CD4-positive, alpha-beta memory T cell (primary cell): ENCODE measurements at regions not wholly inside any gene's neighbourhood (a gene's known extent, or its start where the extent isn't known, plus 50 kb on each side); places are given as distances from the start of the nearest gene placed in this dataset.

ENCODE experiments used
- CTCF ChIA-PET: fragments of 350-600 bp; sonication (Branson Sonifier 250); formaldehyde crosslinking; loops from one replicate; lab custom pipeline; 2021; ENCODE audit warnings: inconsistent platforms; ENCODE audit not compliant: partially characterized antibody; lab: Charles Lee
- POLR2A ChIA-PET: fragments of 350-600 bp; sonication (Branson Sonifier 250); formaldehyde crosslinking; loops from one replicate; lab custom pipeline; 2021; ENCODE audit not compliant: partially characterized antibody; lab: Charles Lee
- DNase-seq, 5 donors: peaks; one replicate each; pipeline versions ENCODE4 v3.0.0 to v3.0.0-alpha.2; 2020 to 2022; ENCODE audit warnings: mixed read lengths in 1 of 5
- H3K27ac ChIP-seq: one replicate; pipeline ENCODE4 v1.7.0; 2013; ENCODE audit warnings: low read depth, low read length
- H3K27me3 ChIP-seq: 2 replicates; pipeline ENCODE4 v1.7.0; 2013; ENCODE audit warnings: mild to moderate bottlenecking, low read length, moderate library complexity; ENCODE audit not compliant: insufficient read depth
- H3K36me3 ChIP-seq: 2 replicates; pipeline ENCODE4 v1.7.0; 2013; ENCODE audit warnings: mild to moderate bottlenecking, low read length, moderate library complexity; ENCODE audit not compliant: insufficient read depth
- H3K4me1 ChIP-seq: 2 replicates; pipeline ENCODE4 v1.7.0; 2013; ENCODE audit warnings: mild to moderate bottlenecking, low read length, moderate library complexity; ENCODE audit not compliant: insufficient read depth
- H3K4me3 ChIP-seq, 2 donors: one replicate each; pipeline ENCODE4 v1.7.0; 2013; ENCODE audit warnings: low read length in 2 of 2, mild to moderate bottlenecking in 1 of 2
- H3K9me3 ChIP-seq, 2 donors: one replicate each; pipeline ENCODE4 v1.7.0; 2013; ENCODE audit warnings: low read length in 2 of 2, control low read depth in 1 of 2; ENCODE audit not compliant: control insufficient read depth in 1 of 2
- H3K27ac Mint-ChIP-seq, 7 donors: one replicate each; pipeline ENCODE4 v1.8.0; 2020 to 2021; ENCODE audit warnings: mixed read lengths in 7 of 7, mild to moderate bottlenecking in 6 of 7, inconsistent platforms in 3 of 7, moderate library complexity in 3 of 7
- H3K27me3 Mint-ChIP-seq, 2 donors: one replicate each; pipeline ENCODE4 v1.8.0; 2020 to 2021; ENCODE audit warnings: mixed read lengths in 2 of 2
- H3K36me3 Mint-ChIP-seq, 2 donors: one replicate each; pipeline ENCODE4 v1.8.0; 2020 to 2021; ENCODE audit warnings: mixed read lengths in 2 of 2, inconsistent platforms in 1 of 2, mild to moderate bottlenecking in 1 of 2
- H3K4me1 Mint-ChIP-seq, 4 donors: one replicate each; pipeline ENCODE4 v1.8.0; 2020 to 2021; ENCODE audit warnings: mixed read lengths in 4 of 4, mild to moderate bottlenecking in 1 of 4
- H3K4me3 Mint-ChIP-seq, 8 donors: one replicate each; pipeline ENCODE4 v1.8.0; 2020 to 2021; ENCODE audit warnings: mixed read lengths in 8 of 8, mild to moderate bottlenecking in 7 of 8, moderate library complexity in 6 of 8, inconsistent platforms in 3 of 8
- H3K9me3 Mint-ChIP-seq, 8 donors: one replicate each; pipeline ENCODE4 v1.8.0; 2020 to 2021; ENCODE audit warnings: mixed read lengths in 8 of 8, mild to moderate bottlenecking in 5 of 8, inconsistent platforms in 3 of 8, moderate library complexity in 1 of 8
- intact Hi-C: fragments of 100-400 bp; cut with micrococcal nuclease; formaldehyde crosslinking; loops from one replicate; pipeline ENCODE4 v1.15.1; 2023

GRCh38 chr6:135647521-135647920 lies 150.0 kb upstream of the AHI1 start:
- no peak for DNase-seq
- H3K27ac Mint-ChIP-seq = no peak overlapping the region

GRCh38 chr6:135651964-135652755 lies 154.6 kb upstream of the AHI1 start:
- Histone ChIP-seq H3K9me3 (no peaks in the 10 kb centered on the region), H3K4me1 (no peaks in the 10 kb centered on the region), H3K36me3 (no peaks in the 10 kb centered on the region), H3K4me3 (no peak overlapping the region), H3K27me3 (no peaks in the 10 kb centered on the region), H3K27ac (no peak overlapping the region)
- Mint-ChIP-seq H3K27me3 (peaks cover 0 to 2% of the 10 kb centered on the region in 2 donors), H3K27ac (no peak overlapping the region), H3K36me3 (no peaks in the 10 kb centered on the region), H3K4me1 (no peaks in the 10 kb centered on the region), H3K4me3 (no peak overlapping the region), H3K9me3 (peaks cover 0 to 23% (median 10%) of the 10 kb centered on the region in 8 donors)
- intact Hi-C loops = no loop called here
- POLR2A ChIA-PET = no interaction called here
- CTCF ChIA-PET = interaction anchor here (0.7 kb wide), 1 partner anchor 258 kb away, joined by 3 read pairs; no protein-coding TSS in a partner anchor
- no peak for DNase-seq

More at GRCh38 chr6:135647521-135647920, 150.0 kb upstream of the AHI1 start:
- Histone ChIP-seq H3K4me1 (no peaks in the 10 kb centered on the region), H3K9me3 (no peaks in the 10 kb centered on the region), H3K36me3 (no peaks in the 10 kb centered on the region), H3K27ac (no peak overlapping the region), H3K27me3 (no peaks in the 10 kb centered on the region), H3K4me3 (no peak overlapping the region)
- H3K27me3 Mint-ChIP-seq = no peaks in the 10 kb centered on the region
- intact Hi-C loops = no loop called here
- ChIA-PET CTCF (no interaction called here), POLR2A (no interaction called here)
- H3K36me3 Mint-ChIP-seq = no peaks in the 10 kb centered on the region
- no peaks in the 10 kb centered on the region for H3K4me1 Mint-ChIP-seq
- peaks cover 0 to 12% (median 4%) of the 10 kb centered on the region in 8 donors for H3K9me3 Mint-ChIP-seq
- H3K4me3 Mint-ChIP-seq = no peak overlapping the region

GRCh38 chr6:135655055-135655454 lies 157.5 kb upstream of the AHI1 start:
- peaks cover 0 to 4% of the 10 kb centered on the region in 2 donors for H3K27me3 Mint-ChIP-seq
- intact Hi-C loops = no loop called here
- H3K27ac Mint-ChIP-seq = no peak overlapping the region
- H3K27ac ChIP-seq = no peak overlapping the region
- no peak overlapping the region for H3K4me3 Mint-ChIP-seq
- no peak overlapping the region for H3K4me3 ChIP-seq
- ChIA-PET CTCF (no interaction called here), POLR2A (no interaction called here)
- H3K4me1 ChIP-seq = no peaks in the 10 kb centered on the region
- H3K9me3 ChIP-seq = no peaks in the 10 kb centered on the region
- DNase-seq = no peak
- H3K36me3 Mint-ChIP-seq = no peaks in the 10 kb centered on the region
- H3K9me3 Mint-ChIP-seq = peaks cover 0 to 17% (median 6%) of the 10 kb centered on the region in 8 donors
- no peaks in the 10 kb centered on the region for H3K36me3 ChIP-seq
- H3K4me1 Mint-ChIP-seq = no peaks in the 10 kb centered on the region
- H3K27me3 ChIP-seq = no peaks in the 10 kb centered on the region

GRCh38 chr6:135657207-135657606 lies 159.7 kb upstream of the AHI1 start:
- H3K9me3 ChIP-seq = no peaks in the 10 kb centered on the region
- no peak overlapping the region for H3K27ac ChIP-seq
- no peak overlapping the region for H3K27ac Mint-ChIP-seq
- H3K27me3 ChIP-seq = no peaks in the 10 kb centered on the region
- no peaks in the 10 kb centered on the region for H3K4me1 ChIP-seq
- H3K27me3 Mint-ChIP-seq = peaks cover 0 to 11% of the 10 kb centered on the region in 2 donors
- no peak for DNase-seq
- H3K36me3 ChIP-seq = no peaks in the 10 kb centered on the region
- H3K4me1 Mint-ChIP-seq = no peaks in the 10 kb centered on the region
- no peaks in the 10 kb centered on the region for H3K36me3 Mint-ChIP-seq
- H3K9me3 Mint-ChIP-seq = peaks cover 0 to 17% (median 5%) of the 10 kb centered on the region in 8 donors
- intact Hi-C loops = no loop called here
- H3K4me3 ChIP-seq = no peak overlapping the region
- CTCF ChIA-PET = no interaction called here
- no peak overlapping the region for H3K4me3 Mint-ChIP-seq
- POLR2A ChIA-PET = no interaction called here

- ChIA-PET POLR2A (no interaction called here), CTCF (no interaction called here)
- Mint-ChIP-seq H3K36me3 (no peaks in the 10 kb centered on the region), H3K9me3 (peaks cover 0 to 9% (median 4%) of the 10 kb centered on the region in 8 donors), H3K4me1 (no peaks in the 10 kb centered on the region), H3K27me3 (peaks cover 3 to 13% of the 10 kb centered on the region in 2 donors), H3K4me3 (no peak overlapping the region), H3K27ac (no peak overlapping the region)
- Histone ChIP-seq H3K27me3 (no peaks in the 10 kb centered on the region), H3K36me3 (no peaks in the 10 kb centered on the region), H3K9me3 (no peaks in the 10 kb centered on the region), H3K4me3 (no peak overlapping the region), H3K4me1 (no peaks in the 10 kb centered on the region), H3K27ac (no peak overlapping the region)
- no peak for DNase-seq
- intact Hi-C loops = no loop called here
These were observed 160.9 kb upstream of the AHI1 start for GRCh38 chr6:135658481-135658880.

- intact Hi-C loops = no loop called here
- Mint-ChIP-seq H3K27ac (no peak overlapping the region), H3K36me3 (no peaks in the 10 kb centered on the region), H3K27me3 (peaks cover 3 to 13% of the 10 kb centered on the region in 2 donors), H3K4me1 (no peaks in the 10 kb centered on the region), H3K4me3 (no peak overlapping the region), H3K9me3 (peaks cover 0 to 6% (median 2%) of the 10 kb centered on the region in 8 donors)
- Histone ChIP-seq H3K27ac (no peak overlapping the region), H3K4me1 (no peaks in the 10 kb centered on the region), H3K9me3 (no peaks in the 10 kb centered on the region), H3K36me3 (no peaks in the 10 kb centered on the region), H3K27me3 (no peaks in the 10 kb centered on the region), H3K4me3 (no peak overlapping the region)
- no peak for DNase-seq
- POLR2A ChIA-PET = no interaction called here
- CTCF ChIA-PET = no interaction called here
These were observed 161.4 kb upstream of the AHI1 start for GRCh38 chr6:135658916-135659315.

GRCh38 chr6:135664527-135664926 lies 167.0 kb upstream of the AHI1 start:
- H3K36me3 ChIP-seq = no peaks in the 10 kb centered on the region
- Mint-ChIP-seq H3K9me3 (peaks cover 0 to 3% (median 0%) of the 10 kb centered on the region in 8 donors), H3K36me3 (no peaks in the 10 kb centered on the region), H3K4me1 (no peaks in the 10 kb centered on the region), H3K27me3 (peaks cover 11 to 15% of the 10 kb centered on the region in 2 donors), H3K27ac (no peak overlapping the region), H3K4me3 (no peak overlapping the region)
- DNase-seq = no peak
- no peak overlapping the region for H3K27ac ChIP-seq
- intact Hi-C loops = no loop called here
- no peaks in the 10 kb centered on the region for H3K27me3 ChIP-seq
- H3K9me3 ChIP-seq = no peaks in the 10 kb centered on the region
- H3K4me1 ChIP-seq = no peaks in the 10 kb centered on the region
- ChIA-PET POLR2A (no interaction called here), CTCF (no interaction called here)
- no peak overlapping the region for H3K4me3 ChIP-seq
